ENCODE measurements at regions not wholly inside any gene's neighbourhood (a gene's known extent, or its start where the extent isn't known, plus 50 kb on each side); places are given as distances from the start of the nearest gene placed in this dataset.

DNA sequence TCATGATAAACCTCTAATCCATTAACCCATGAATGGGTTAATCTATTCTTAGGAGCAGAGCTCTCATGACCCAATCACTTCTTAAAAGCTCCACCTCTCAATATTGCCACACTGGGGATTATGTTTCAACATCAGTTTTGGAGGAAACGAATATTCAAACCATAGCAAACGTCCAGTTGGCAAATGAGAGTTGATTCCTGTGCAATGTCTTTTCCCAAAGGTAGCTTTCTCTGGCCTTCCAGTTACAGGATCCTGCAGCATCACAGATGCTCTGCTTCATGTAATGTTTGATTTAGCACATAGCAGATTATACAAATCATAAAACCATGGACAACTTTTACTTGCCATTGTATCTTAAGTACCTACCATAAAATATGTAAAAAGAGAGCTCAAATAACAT lies 481.0 kb downstream of the TNS1 start:
- intact Hi-C loops (cut with DNase I; ENCODE audit: low total_unique reads), result no loop called here
- H3K4me3 ChIP-seq, result no peak overlapping the region
- no peak for TF ChIP-seq POLR2A (IDR thresholded peaks at IDR 0.05)
- TF ChIP-seq, protein P1, sequence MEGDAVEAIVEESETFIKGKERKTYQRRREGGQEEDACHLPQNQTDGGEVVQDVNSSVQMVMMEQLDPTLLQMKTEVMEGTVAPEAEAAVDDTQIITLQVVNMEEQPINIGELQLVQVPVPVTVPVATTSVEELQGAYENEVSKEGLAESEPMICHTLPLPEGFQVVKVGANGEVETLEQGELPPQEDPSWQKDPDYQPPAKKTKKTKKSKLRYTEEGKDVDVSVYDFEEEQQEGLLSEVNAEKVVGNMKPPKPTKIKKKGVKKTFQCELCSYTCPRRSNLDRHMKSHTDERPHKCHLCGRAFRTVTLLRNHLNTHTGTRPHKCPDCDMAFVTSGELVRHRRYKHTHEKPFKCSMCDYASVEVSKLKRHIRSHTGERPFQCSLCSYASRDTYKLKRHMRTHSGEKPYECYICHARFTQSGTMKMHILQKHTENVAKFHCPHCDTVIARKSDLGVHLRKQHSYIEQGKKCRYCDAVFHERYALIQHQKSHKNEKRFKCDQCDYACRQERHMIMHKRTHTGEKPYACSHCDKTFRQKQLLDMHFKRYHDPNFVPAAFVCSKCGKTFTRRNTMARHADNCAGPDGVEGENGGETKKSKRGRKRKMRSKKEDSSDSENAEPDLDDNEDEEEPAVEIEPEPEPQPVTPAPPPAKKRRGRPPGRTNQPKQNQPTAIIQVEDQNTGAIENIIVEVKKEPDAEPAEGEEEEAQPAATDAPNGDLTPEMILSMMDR (IDR thresholded peaks at IDR 0.05), result no peak
- WGBS, 2 donors, result 72 to 78% methylated on average over 2 of the region's 2 CpGs
- no peaks in the 10 kb centered on the region for H3K9me3 ChIP-seq
- no peaks in the 10 kb centered on the region for H3K27me3 ChIP-seq
- DNase-seq, result no peak
- H3K36me3 ChIP-seq (ENCODE audit: low read depth, missing control alignments), result no peaks in the 10 kb centered on the region
- H3K4me1 ChIP-seq, result peaks cover 4% of the 10 kb centered on the region
- no peak overlapping the region for H3K27ac ChIP-seq

DNA sequence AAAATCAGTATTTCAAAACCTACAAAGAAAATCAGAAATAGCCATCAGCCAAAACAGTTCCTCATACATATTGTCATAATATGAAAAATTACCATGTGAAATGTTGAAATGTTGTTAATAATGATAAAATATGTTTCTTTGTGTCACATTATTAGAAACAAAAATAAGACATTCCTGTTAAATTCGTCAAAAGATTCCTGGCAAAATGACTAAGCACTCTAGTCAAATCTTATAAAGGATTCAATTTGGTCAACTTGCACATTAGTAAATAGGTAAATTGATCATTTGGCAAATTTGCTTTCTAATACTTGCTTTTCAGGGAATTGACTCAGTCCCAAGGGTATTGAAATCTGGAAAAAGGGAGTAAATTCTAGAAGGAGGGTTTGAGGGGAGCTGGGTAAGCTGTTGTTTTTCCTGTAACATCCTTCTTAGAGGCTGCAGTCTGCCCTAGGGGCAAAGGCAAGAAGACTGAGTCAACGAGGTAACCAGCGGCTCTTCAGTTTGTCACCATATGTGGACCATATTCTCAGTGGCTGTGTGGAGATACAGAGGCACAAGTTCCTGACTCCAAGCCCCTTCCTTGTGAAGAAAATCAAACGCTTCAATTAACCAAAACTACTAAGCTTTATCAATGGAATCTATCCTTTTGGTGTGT lies 482.3 kb downstream of the TNS1 start:
- intact Hi-C loops (cut with DNase I; ENCODE audit: low total_unique reads), result no loop called here
- no peak for DNase-seq
- Histone ChIP-seq H3K27me3 (no peaks in the 10 kb centered on the region), H3K4me3 (no peak overlapping the region), H3K4me1 (peaks cover 11% of the 10 kb centered on the region), H3K9me3 (no peaks in the 10 kb centered on the region), H3K27ac (no peak overlapping the region), H3K36me3 (ENCODE audit: low read depth, missing control alignments) (no peaks in the 10 kb centered on the region)
- no peak for TF ChIP-seq POLR2A (IDR thresholded peaks at IDR 0.05)
- TF ChIP-seq, protein P1 (IDR thresholded peaks at IDR 0.05), result no peak
- WGBS, 2 donors, result 84 to 88% methylated on average over 4 of the region's 4 CpGs

DNA sequence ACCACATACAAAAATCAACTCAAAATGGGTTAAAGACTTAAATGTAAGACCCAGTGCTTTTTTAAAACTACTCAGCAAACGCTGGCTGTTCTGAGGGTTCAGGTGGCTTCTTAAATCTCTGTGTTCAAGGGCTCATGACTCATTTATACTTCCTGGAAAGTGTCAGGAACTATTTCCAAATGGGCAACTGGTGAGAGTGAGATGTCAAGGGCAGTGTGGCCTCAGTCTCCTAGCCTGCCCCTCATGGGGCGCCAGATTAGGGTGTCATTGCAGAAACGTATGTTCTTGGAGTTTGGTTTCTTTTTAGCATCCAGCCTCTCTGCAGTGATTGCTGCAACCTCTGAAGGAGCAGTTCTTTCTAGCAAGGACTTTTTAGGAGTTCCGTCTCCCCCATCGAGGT lies 485.4 kb downstream of the TNS1 start:
- peaks cover 26% of the 10 kb centered on the region for H3K4me1 ChIP-seq
- 64% methylated on average over 5 of the region's 5 CpGs for WGBS, 2 donors
- intact Hi-C loops (cut with DNase I; ENCODE audit: low total_unique reads), result no loop called here
- no peak for TF ChIP-seq POLR2A (IDR thresholded peaks at IDR 0.05)
- TF ChIP-seq, protein P1 (IDR thresholded peaks at IDR 0.05), result no peak
- no peak overlapping the region for H3K4me3 ChIP-seq
- H3K36me3 ChIP-seq (ENCODE audit: low read depth, missing control alignments), result no peaks in the 10 kb centered on the region
- H3K27ac ChIP-seq, result no peak overlapping the region
- no peak for DNase-seq
- H3K9me3 ChIP-seq, result no peaks in the 10 kb centered on the region
- no peaks in the 10 kb centered on the region for H3K27me3 ChIP-seq

GRCh38 chr2:217515615-217516309 lies 487.0 kb downstream of the TNS1 start:
- intact Hi-C loops (cut with DNase I; ENCODE audit: low total_unique reads), result no loop called here
- WGBS, 2 donors, result 60 to 69% methylated on average over 5 of the region's 5 CpGs
- Histone ChIP-seq H3K9me3 (no peaks in the 10 kb centered on the region), H3K36me3 (ENCODE audit: low read depth, missing control alignments) (no peaks in the 10 kb centered on the region), H3K27ac (peak overlapping the region; percentile 45 to 81), H3K4me1 (peaks cover 33% of the 10 kb centered on the region), H3K27me3 (no peaks in the 10 kb centered on the region), H3K4me3 (no peak overlapping the region)
- no peak for TF ChIP-seq POLR2A (IDR thresholded peaks at IDR 0.05)
- TF ChIP-seq, protein P1 (IDR thresholded peaks at IDR 0.05), result no peak
- no peak for DNase-seq

Measured in testis (tissue), 2 donors.